HUES48 (cell line): ENCODE measurements at regions not wholly inside any gene's neighbourhood (a gene's known extent, or its start where the extent isn't known, plus 50 kb on each side); places are given as distances from the start of the nearest gene placed in this dataset.

Source experiments
- H3K27ac ChIP-seq: one replicate; pipeline ENCODE4 v1.7.0; 2013; ENCODE audit warnings: low read depth, low read length, inconsistent platforms
- H3K27me3 ChIP-seq: 2 replicates; pipeline ENCODE4 v1.6.1; 2013; ENCODE audit warnings: mild to moderate bottlenecking, low read length; ENCODE audit not compliant: control insufficient read depth, insufficient read depth
- H3K36me3 ChIP-seq: 2 replicates; pipeline ENCODE4 v1.6.1; 2013; ENCODE audit warnings: low read length; ENCODE audit not compliant: control insufficient read depth, insufficient read depth
- H3K4me1 ChIP-seq: 2 replicates; pipeline ENCODE4 v1.6.1; 2013; ENCODE audit warnings: mild to moderate bottlenecking, low read length; ENCODE audit not compliant: control insufficient read depth, insufficient read depth
- H3K4me3 ChIP-seq: 2 replicates; pipeline ENCODE4 v1.5.1; 2013; ENCODE audit warnings: mild to moderate bottlenecking, low read depth, low read length
- H3K9ac ChIP-seq: 2 replicates; pipeline ENCODE4 v1.6.1; 2013; ENCODE audit warnings: mild to moderate bottlenecking, low read depth, low read length, moderate library complexity
- H3K9me3 ChIP-seq: 2 replicates; pipeline ENCODE4 v1.6.1; 2013; ENCODE audit warnings: low read length; ENCODE audit not compliant: control insufficient read depth, insufficient read depth

- H3K27ac ChIP-seq: no peak overlapping the region
- no peaks in the 10 kb centered on the region for H3K27me3 ChIP-seq
- H3K9me3 ChIP-seq: no peaks in the 10 kb centered on the region
- no peaks in the 10 kb centered on the region for H3K4me1 ChIP-seq
- no peak overlapping the region for H3K9ac ChIP-seq
- no peaks in the 10 kb centered on the region for H3K36me3 ChIP-seq
- no peak overlapping the region for H3K4me3 ChIP-seq
Observed at GRCh38 chr1:21366288-21366687, 73.6 kb upstream of the NBPF3 start.

GRCh38 chr1:21365036-21365435, 74.8 kb upstream of the ECE1 start:
- Histone ChIP-seq H3K9ac (no peak overlapping the region), H3K27ac (no peak overlapping the region), H3K27me3 (no peaks in the 10 kb centered on the region), H3K4me1 (no peaks in the 10 kb centered on the region), H3K9me3 (no peaks in the 10 kb centered on the region), H3K4me3 (no peak overlapping the region), H3K36me3 (no peaks in the 10 kb centered on the region)

GRCh38 chr1:21362096-21362495, 71.8 kb upstream of the ECE1 start:
- Histone ChIP-seq H3K9me3 (no peaks in the 10 kb centered on the region), H3K4me1 (no peaks in the 10 kb centered on the region), H3K9ac (no peak overlapping the region), H3K36me3 (no peaks in the 10 kb centered on the region), H3K27ac (no peak overlapping the region), H3K27me3 (no peaks in the 10 kb centered on the region), H3K4me3 (no peak overlapping the region)

- Histone ChIP-seq H3K9me3 (no peaks in the 10 kb centered on the region), H3K9ac (no peak overlapping the region), H3K4me1 (no peaks in the 10 kb centered on the region), H3K27ac (no peak overlapping the region), H3K4me3 (no peak overlapping the region), H3K27me3 (no peaks in the 10 kb centered on the region), H3K36me3 (no peaks in the 10 kb centered on the region)
Observed at GRCh38 chr1:21361506-21361905, 71.2 kb upstream of the ECE1 start.

- no peaks in the 10 kb centered on the region for H3K27me3 ChIP-seq
- H3K36me3 ChIP-seq: no peaks in the 10 kb centered on the region
- H3K27ac ChIP-seq: no peak overlapping the region
- H3K4me3 ChIP-seq: no peak overlapping the region
- H3K9ac ChIP-seq: no peak overlapping the region
- H3K4me1 ChIP-seq: no peaks in the 10 kb centered on the region
- H3K9me3 ChIP-seq: no peaks in the 10 kb centered on the region
Observed at GRCh38 chr1:21357161-21357560, 66.9 kb upstream of the ECE1 start.

- no peaks in the 10 kb centered on the region for H3K36me3 ChIP-seq
- no peak overlapping the region for H3K9ac ChIP-seq
- H3K4me1 ChIP-seq: no peaks in the 10 kb centered on the region
- H3K27me3 ChIP-seq: no peaks in the 10 kb centered on the region
- no peaks in the 10 kb centered on the region for H3K9me3 ChIP-seq
- H3K4me3 ChIP-seq: no peak overlapping the region
- H3K27ac ChIP-seq: no peak overlapping the region
Observed at GRCh38 chr1:21355956-21356355, 65.7 kb upstream of the ECE1 start.

GRCh38 chr1:21352586-21352985, 62.3 kb upstream of the ECE1 start:
- H3K9me3 ChIP-seq: no peaks in the 10 kb centered on the region
- H3K27me3 ChIP-seq: no peaks in the 10 kb centered on the region
- H3K27ac ChIP-seq: no peak overlapping the region
- H3K9ac ChIP-seq: no peak overlapping the region
- no peaks in the 10 kb centered on the region for H3K36me3 ChIP-seq
- H3K4me1 ChIP-seq: no peaks in the 10 kb centered on the region
- no peak overlapping the region for H3K4me3 ChIP-seq

- H3K27me3 ChIP-seq: no peaks in the 10 kb centered on the region
- H3K9me3 ChIP-seq: no peaks in the 10 kb centered on the region
- H3K4me3 ChIP-seq: no peak overlapping the region
- no peak overlapping the region for H3K9ac ChIP-seq
- H3K27ac ChIP-seq: no peak overlapping the region
- H3K4me1 ChIP-seq: no peaks in the 10 kb centered on the region
- H3K36me3 ChIP-seq: no peaks in the 10 kb centered on the region
Observed at GRCh38 chr1:21351901-21352300, 61.6 kb upstream of the ECE1 start.

GRCh38 chr1:21350202-21350885, 60.1 kb upstream of the ECE1 start:
- no peak overlapping the region for H3K27ac ChIP-seq
- no peak overlapping the region for H3K4me3 ChIP-seq
- no peaks in the 10 kb centered on the region for H3K36me3 ChIP-seq
- H3K9ac ChIP-seq: no peak overlapping the region
- H3K27me3 ChIP-seq: peaks cover 6% of the 10 kb centered on the region; the same call in 1 of the 2 replicates
- H3K9me3 ChIP-seq: no peaks in the 10 kb centered on the region
- H3K4me1 ChIP-seq: no peaks in the 10 kb centered on the region

GRCh38 chr1:21349693-21350092, 59.4 kb upstream of the ECE1 start:
- no peak overlapping the region for H3K4me3 ChIP-seq
- no peak overlapping the region for H3K27ac ChIP-seq
- no peaks in the 10 kb centered on the region for H3K36me3 ChIP-seq
- no peaks in the 10 kb centered on the region for H3K4me1 ChIP-seq
- H3K27me3 ChIP-seq: peaks cover 7% of the 10 kb centered on the region
- H3K9ac ChIP-seq: no peak overlapping the region
- H3K9me3 ChIP-seq: no peaks in the 10 kb centered on the region

- H3K36me3 ChIP-seq: no peaks in the 10 kb centered on the region
- no peak overlapping the region for H3K9ac ChIP-seq
- H3K4me3 ChIP-seq: no peak overlapping the region
- H3K9me3 ChIP-seq: no peaks in the 10 kb centered on the region
- peaks cover 26% of the 10 kb centered on the region for H3K27me3 ChIP-seq
- no peaks in the 10 kb centered on the region for H3K4me1 ChIP-seq
- H3K27ac ChIP-seq: no peak overlapping the region
Observed at GRCh38 chr1:21347072-21347581, 56.9 kb upstream of the ECE1 start.
